AG04449 (cell line): ENCODE measurements at regions not wholly inside any gene's neighbourhood (a gene's known extent, or its start where the extent isn't known, plus 50 kb on each side); places are given as distances from the start of the nearest gene placed in this dataset.

ENCODE experiments used
- CTCF ChIA-PET: fragments of 350-600 bp; formaldehyde crosslinking; extraction: SDS; loops from one replicate; lab custom pipeline; 2021; ENCODE audit warnings: antibody characterized with exemption; lab: Yijun Ruan, JAX
- POLR2A ChIA-PET: fragments of 400-600, 350-600 bp; formaldehyde crosslinking; extraction: SDS; loops from one replicate; lab custom pipeline; 2020; ENCODE audit warnings: antibody characterized with exemption, inconsistent platforms; lab: Yijun Ruan, JAX
- DNase-seq: peaks from one replicate; pipeline ENCODE4 v3.0.0-alpha.2; 2010; ENCODE audit warnings: low read depth, low spot score
- H3K4me3 ChIP-seq: 2 replicates; pipeline ENCODE4 v1.5.1; 2011; ENCODE audit warnings: low read depth, mild to moderate bottlenecking, control low read depth, low read length
- CTCF ChIP-seq: IDR thresholded peaks from one replicate; pipeline ENCODE4 v1.5.1; 2011; ENCODE audit warnings: mild to moderate bottlenecking, moderate library complexity, low read length, control low read depth, inconsistent platforms; ENCODE audit not compliant: insufficient read depth; ENCODE audit errors: missing control alignments

DNA sequence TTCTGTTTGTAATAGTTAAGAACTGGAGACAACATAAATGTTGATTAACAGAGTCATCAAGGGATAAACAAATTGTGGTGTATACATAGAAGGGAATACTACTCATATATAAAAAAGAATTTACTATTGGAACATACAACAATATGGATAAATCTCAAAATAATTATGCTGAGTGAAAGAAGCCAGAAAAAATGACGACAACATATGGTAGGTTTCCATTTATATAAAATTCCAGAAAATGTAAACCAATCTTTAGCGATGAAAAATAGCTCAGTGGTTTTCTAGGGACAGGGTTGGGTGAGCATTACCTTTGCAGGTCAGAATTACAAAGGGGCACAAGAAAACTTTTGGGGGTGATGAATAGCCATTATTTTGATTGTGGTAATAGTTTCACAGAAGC lies 431.6 kb downstream of the PTPRU start:
- no peak for DNase-seq
- no peak overlapping the region for H3K4me3 ChIP-seq
- CTCF ChIA-PET, result no interaction called here
- POLR2A ChIA-PET, result interaction anchor here (0.7 kb wide), 1 partner anchor 425 kb away, joined by 3 read pairs; no protein-coding TSS in a partner anchor
- TF ChIP-seq CTCF, result no peak

- ChIA-PET CTCF (no interaction called here), POLR2A (no interaction called here)
- no peak for DNase-seq
- no peak overlapping the region for H3K4me3 ChIP-seq
- no peak for TF ChIP-seq CTCF
These were observed 428.4 kb downstream of the PTPRU start for GRCh38 chr1:29664711-29665110.

DNA sequence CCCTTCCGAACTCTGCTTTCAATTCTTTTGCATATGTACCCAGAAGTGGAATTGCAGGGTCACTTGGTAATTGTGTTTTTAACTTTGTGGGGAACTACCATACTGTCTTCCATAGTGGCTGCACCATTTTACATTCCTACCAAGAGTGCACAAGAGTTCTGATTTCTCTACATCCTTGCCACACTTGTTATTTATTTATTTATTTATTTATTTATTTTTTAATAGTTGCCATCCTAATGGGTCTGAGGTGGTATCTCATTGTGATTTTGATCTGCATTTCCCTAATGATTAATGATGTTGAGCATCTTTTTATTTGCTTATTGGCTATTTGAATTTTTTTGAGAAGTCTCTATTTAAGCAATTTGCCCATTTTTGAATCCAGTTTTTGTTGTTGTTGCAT lies 422.4 kb downstream of the PTPRU start:
- TF ChIP-seq CTCF, result no peak
- DNase-seq, result no peak
- no peak overlapping the region for H3K4me3 ChIP-seq
- ChIA-PET POLR2A (no interaction called here), CTCF (no interaction called here)

GRCh38 chr1:29657816-29658215 lies 421.5 kb downstream of the PTPRU start:
- ChIA-PET CTCF (interaction anchor here (0.6 kb wide), 1 partner anchor 35 kb away, joined by 3 read pairs; no protein-coding TSS in a partner anchor), POLR2A (no interaction called here)
- no peak for TF ChIP-seq CTCF
- no peak overlapping the region for H3K4me3 ChIP-seq
- DNase-seq, result no peak

GRCh38 chr1:29655945-29656850 lies 419.9 kb downstream of the PTPRU start:
- DNase-seq, result no peak
- POLR2A ChIA-PET, result no interaction called here
- peak; percentile 35 for TF ChIP-seq CTCF
- H3K4me3 ChIP-seq, result no peak overlapping the region
- CTCF ChIA-PET, result no interaction called here

DNA sequence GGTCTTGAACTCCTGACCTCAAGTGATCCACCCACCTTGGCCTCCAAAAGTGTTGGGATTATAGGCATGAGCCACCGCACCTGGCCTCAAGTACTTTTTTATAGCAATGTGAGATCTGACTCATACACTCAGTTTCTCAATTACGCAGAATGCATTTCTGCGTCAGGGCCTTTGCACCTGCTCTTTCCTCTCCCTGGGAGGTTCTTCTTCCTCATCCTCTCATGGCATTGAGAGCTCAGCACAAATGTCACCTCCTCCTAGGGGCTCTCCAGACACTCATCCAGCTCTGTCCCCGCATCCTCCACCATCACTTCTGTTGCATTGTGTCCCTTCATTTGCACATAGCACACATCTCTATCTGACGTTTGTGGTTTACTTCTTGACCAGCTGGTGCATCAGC lies 418.8 kb downstream of the PTPRU start:
- DNase-seq, result no peak
- ChIA-PET POLR2A (no interaction called here), CTCF (no interaction called here)

More for the DNA sequence above, 418.8 kb downstream of the PTPRU start:
- no peak overlapping the region for H3K4me3 ChIP-seq
- no peak for TF ChIP-seq CTCF
